Esophagus (tissue), 2 donors: ENCODE measurements at regions not wholly inside any gene's neighbourhood (a gene's known extent, or its start where the extent isn't known, plus 50 kb on each side); places are given as distances from the start of the nearest gene placed in this dataset.
"Not testable (repeated sequence)": the region's sequence is repeated elsewhere in the genome, so short reads cannot be mapped to it uniquely, and the experiment has no call there.

ENCODE experiments used
- H3K27ac ChIP-seq, 2 donors: one replicate each; pipeline ENCODE4 v1.5.1; 2013; ENCODE audit warnings: low read depth in 2 of 2, mild to moderate bottlenecking in 2 of 2, inconsistent platforms in 1 of 2, low read length in 1 of 2, moderate library complexity in 1 of 2
- H3K27me3 ChIP-seq, 2 donors: one replicate each; pipeline ENCODE4 v1.6.1; 2013; ENCODE audit warnings: low read length in 2 of 2, control low read depth in 1 of 2, mild to moderate bottlenecking in 1 of 2; ENCODE audit not compliant: insufficient read depth in 2 of 2, control insufficient read depth in 1 of 2
- H3K36me3 ChIP-seq, 2 donors: one replicate each; pipeline ENCODE4 v1.6.1; 2013; ENCODE audit warnings: low read length in 1 of 2; ENCODE audit not compliant: control insufficient read depth in 2 of 2, insufficient read depth in 2 of 2
- H3K4me1 ChIP-seq, 2 donors: one replicate each; pipeline ENCODE4 v1.6.1; 2013; ENCODE audit warnings: low read length in 1 of 2; ENCODE audit not compliant: control insufficient read depth in 2 of 2, insufficient read depth in 2 of 2
- H3K4me3 ChIP-seq, 2 donors: one replicate each; pipeline ENCODE4 v1.5.1; 2013; ENCODE audit warnings: low read length in 2 of 2, mild to moderate bottlenecking in 2 of 2, low read depth in 1 of 2, moderate library complexity in 1 of 2
- H3K9me3 ChIP-seq, 2 donors: one replicate each; pipeline ENCODE4 v1.6.1; 2013; ENCODE audit warnings: mild to moderate bottlenecking in 2 of 2, low read depth in 1 of 2, low read length in 1 of 2, moderate library complexity in 1 of 2; ENCODE audit not compliant: control insufficient read depth in 2 of 2, insufficient read depth in 1 of 2
- WGBS, 2 donors: extraction: QIAGEN DNeasy Blood & Tissue Kit; methylation state at CpG; one replicate each; pipeline ENCODE4 v1.1.7; 2013; 5-methylcytosine and 5-hydroxymethylcytosine counted together
- donor health status: healthy with polysubstance abuse.
- donor health status: Bipolar disorder and iron deficiency.

- H3K4me3 ChIP-seq: no peak overlapping the region
- H3K27ac ChIP-seq: no peak overlapping the region
- H3K27me3 ChIP-seq: no peaks in the 10 kb centered on the region
- H3K36me3 ChIP-seq: no peaks in the 10 kb centered on the region
- no peaks in the 10 kb centered on the region for H3K9me3 ChIP-seq
- H3K4me1 ChIP-seq: no peaks in the 10 kb centered on the region
- 86 to 97% methylated on average over 3 of the region's 3 CpGs for WGBS, 2 donors
Observed at GRCh38 chr1:66452982-66453381, 81.0 kb upstream of the SGIP1 start.

GRCh38 chr1:66455446-66455845 lies 78.5 kb upstream of the SGIP1 start:
- no peaks in the 10 kb centered on the region for H3K4me1 ChIP-seq
- 81 to 85% methylated on average over 2 of the region's 2 CpGs for WGBS, 2 donors
- H3K27me3 ChIP-seq: no peaks in the 10 kb centered on the region
- H3K36me3 ChIP-seq: no peaks in the 10 kb centered on the region
- no peak overlapping the region for H3K4me3 ChIP-seq
- no peaks in the 10 kb centered on the region for H3K9me3 ChIP-seq
- no peak overlapping the region for H3K27ac ChIP-seq

- H3K4me1 ChIP-seq: no peaks in the 10 kb centered on the region
- no peaks in the 10 kb centered on the region for H3K36me3 ChIP-seq
- H3K27ac ChIP-seq: no peak overlapping the region
- no peak overlapping the region for H3K4me3 ChIP-seq
- no peaks in the 10 kb centered on the region for H3K27me3 ChIP-seq
- WGBS, 2 donors: 56 to 62% methylated on average over 3 of the region's 3 CpGs
- H3K9me3 ChIP-seq: peaks cover 0 to 2% of the 10 kb centered on the region in 2 donors
Observed at GRCh38 chr1:66460776-66461175, 73.2 kb upstream of the SGIP1 start.

- no peaks in the 10 kb centered on the region for H3K36me3 ChIP-seq
- 77 to 78% methylated on average over 2 of the region's 2 CpGs for WGBS, 2 donors
- no peak overlapping the region for H3K4me3 ChIP-seq
- H3K4me1 ChIP-seq: no peaks in the 10 kb centered on the region
- no peaks in the 10 kb centered on the region for H3K27me3 ChIP-seq
- no peak overlapping the region for H3K27ac ChIP-seq
- peaks cover 0 to 2% of the 10 kb centered on the region in 2 donors for H3K9me3 ChIP-seq
Observed at GRCh38 chr1:66462313-66462712, 71.6 kb upstream of the SGIP1 start.

- H3K9me3 ChIP-seq: peaks cover 0 to 2% of the 10 kb centered on the region in 2 donors
- H3K4me3 ChIP-seq: no peak overlapping the region
- no peaks in the 10 kb centered on the region for H3K27me3 ChIP-seq
- no peaks in the 10 kb centered on the region for H3K4me1 ChIP-seq
- H3K27ac ChIP-seq: no peak overlapping the region
- no peaks in the 10 kb centered on the region for H3K36me3 ChIP-seq
Observed at GRCh38 chr1:66464351-66464750, 69.6 kb upstream of the SGIP1 start.

- WGBS, 2 donors: 49 to 87% methylated on average over 2 of the region's 2 CpGs
- H3K27ac ChIP-seq: no peak overlapping the region
Observed at GRCh38 chr1:66464802-66465201, 69.2 kb upstream of the SGIP1 start.

GRCh38 chr1:66466695-66467094 lies 67.3 kb upstream of the SGIP1 start:
- H3K36me3 ChIP-seq, H3K27ac ChIP-seq, H3K9me3 ChIP-seq, H3K4me1 ChIP-seq, H3K27me3 ChIP-seq, H3K4me3 ChIP-seq: not testable (repeated sequence)
- 55 to 63% methylated on average over 2 of the region's 2 CpGs for WGBS, 2 donors

More at GRCh38 chr1:66464802-66465201, 69.2 kb upstream of the SGIP1 start:
- Histone ChIP-seq H3K9me3 (peaks cover 0 to 2% of the 10 kb centered on the region in 2 donors), H3K4me3 (no peak overlapping the region), H3K36me3 (no peaks in the 10 kb centered on the region), H3K4me1 (no peaks in the 10 kb centered on the region), H3K27me3 (no peaks in the 10 kb centered on the region)

- 77 to 79% methylated on average over 2 of the region's 2 CpGs for WGBS, 2 donors
- no peak overlapping the region for H3K4me3 ChIP-seq
- no peaks in the 10 kb centered on the region for H3K4me1 ChIP-seq
- H3K36me3 ChIP-seq: no peaks in the 10 kb centered on the region
- H3K27ac ChIP-seq: no peak overlapping the region
- no peaks in the 10 kb centered on the region for H3K9me3 ChIP-seq
- no peaks in the 10 kb centered on the region for H3K27me3 ChIP-seq
Observed at GRCh38 chr1:66468722-66469121, 65.2 kb upstream of the SGIP1 start.

- Histone ChIP-seq H3K27ac (no peak overlapping the region), H3K9me3 (no peaks in the 10 kb centered on the region)
- WGBS, 2 donors: 61 to 63% methylated on average over 2 of the region's 2 CpGs
Observed at GRCh38 chr1:66475940-66476339, 58.0 kb upstream of the SGIP1 start.

GRCh38 chr1:66476774-66477173 lies 57.2 kb upstream of the SGIP1 start:
- Histone ChIP-seq H3K27me3 (no peaks in the 10 kb centered on the region), H3K4me3 (no peak overlapping the region), H3K4me1 (no peaks in the 10 kb centered on the region), H3K27ac (no peak overlapping the region), H3K9me3 (no peaks in the 10 kb centered on the region), H3K36me3 (no peaks in the 10 kb centered on the region)
- WGBS, 2 donors: 91 to 93% methylated on average over 1 of the region's 1 CpG

More at GRCh38 chr1:66475940-66476339, 58.0 kb upstream of the SGIP1 start:
- Histone ChIP-seq H3K27me3 (no peaks in the 10 kb centered on the region), H3K36me3 (no peaks in the 10 kb centered on the region), H3K4me3 (no peak overlapping the region), H3K4me1 (no peaks in the 10 kb centered on the region)
